ENCODE measurements at regions not wholly inside any gene's neighbourhood (a gene's known extent, or its start where the extent isn't known, plus 50 kb on each side); places are given as distances from the start of the nearest gene placed in this dataset.
"Not testable (repeated sequence)": the region's sequence is repeated elsewhere in the genome, so short reads cannot be mapped to it uniquely, and the experiment has no call there.

GRCh38 chr9:129414377-129414992, 206.4 kb downstream of the C9orf50 start:
- intact Hi-C loops (cut with micrococcal nuclease), result loop anchor here (5.0 kb wide), 2 partner anchors 68 to 473 kb away; no protein-coding TSS in a partner anchor
- H3K27ac Mint-ChIP-seq, result peak overlapping the region; percentile 90
- H3K4me3 Mint-ChIP-seq, result peak overlapping the region; percentile 73
- ChIA-PET CTCF (interaction anchor here (1.7 kb wide), 1 partner anchor 272 kb away, joined by 4 read pairs; no protein-coding TSS in a partner anchor), POLR2A (interaction anchor here (1.0 kb wide), 1 partner anchor 46 kb away, joined by 4 read pairs; no protein-coding TSS in a partner anchor)
- H3K4me1 Mint-ChIP-seq (ENCODE audit: low read depth), result peaks cover 14% of the 10 kb centered on the region
- peaks cover 10% of the 10 kb centered on the region for H3K9me3 Mint-ChIP-seq
- DNase-seq, result peak; percentile 39
- peaks cover 5% of the 10 kb centered on the region for H3K36me3 Mint-ChIP-seq
- H3K27me3 Mint-ChIP-seq, result no peaks in the 10 kb centered on the region

- peaks cover 10% of the 10 kb centered on the region for H3K9me3 Mint-ChIP-seq
Observed at GRCh38 chr9:129413537-129414376, 207.1 kb downstream of the C9orf50 start.

DNA sequence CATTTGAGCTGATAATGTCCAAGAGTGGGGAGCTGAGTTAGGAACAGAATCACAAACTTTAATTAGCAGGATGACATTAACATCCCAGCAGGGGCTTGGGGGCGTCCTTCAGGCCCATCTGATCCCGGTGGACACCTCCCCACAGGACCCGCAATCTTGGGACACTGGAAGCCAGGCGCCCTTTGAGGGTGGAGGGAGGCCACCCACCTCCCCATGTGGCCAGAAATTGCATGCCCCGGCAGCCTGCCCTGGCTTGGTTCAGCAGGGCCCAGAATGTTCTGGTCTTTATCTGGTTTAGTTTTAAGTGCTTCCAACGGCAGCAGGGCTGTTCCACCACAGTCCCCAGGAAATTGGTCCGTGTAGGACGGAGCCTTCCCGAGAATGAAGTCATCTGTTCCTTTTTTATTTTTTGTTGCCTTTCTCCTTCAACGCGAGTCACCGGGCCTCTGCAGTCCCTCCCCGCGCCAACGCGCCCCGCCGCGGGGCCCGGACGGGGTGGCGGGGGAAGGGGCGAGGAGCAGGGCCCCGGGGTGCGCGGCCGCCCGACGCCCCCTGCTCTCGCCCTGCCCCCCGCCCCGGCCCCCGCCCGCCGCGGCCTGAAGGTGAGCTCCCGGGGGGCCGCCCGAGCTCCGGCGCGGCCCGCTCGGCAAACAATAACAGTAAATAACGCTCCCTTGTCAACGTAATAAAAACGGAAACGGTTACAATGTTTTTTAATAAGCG, 207.9 kb downstream of the C9orf50 start:
- peaks cover 5% of the 10 kb centered on the region for H3K36me3 Mint-ChIP-seq
- ChIA-PET CTCF (no interaction called here), POLR2A (interaction anchor here (1.2 kb wide), 1 partner anchor 47 kb away, joined by 4 read pairs; no protein-coding TSS in a partner anchor)
- peaks cover 10% of the 10 kb centered on the region for H3K9me3 Mint-ChIP-seq
- H3K4me1 Mint-ChIP-seq (ENCODE audit: low read depth), result peaks cover 14% of the 10 kb centered on the region
- intact Hi-C loops (cut with micrococcal nuclease), result loop anchor here (2.0 to 5.0 kb wide), 3 partner anchors 48 to 474 kb away; no protein-coding TSS in a partner anchor
- peak; percentile 64 for DNase-seq
- peak overlapping the region; percentile 72 for H3K4me3 Mint-ChIP-seq
- H3K27ac Mint-ChIP-seq, result peak overlapping the region; percentile 98
- H3K27me3 Mint-ChIP-seq, result no peaks in the 10 kb centered on the region

More at GRCh38 chr9:129413537-129414376, 207.1 kb downstream of the C9orf50 start:
- H3K27me3 Mint-ChIP-seq, result no peaks in the 10 kb centered on the region
- peak; percentile 98 for DNase-seq
- peak overlapping the region; percentile 98 for H3K27ac Mint-ChIP-seq
- H3K4me1 Mint-ChIP-seq (ENCODE audit: low read depth), result peaks cover 14% of the 10 kb centered on the region
- H3K4me3 Mint-ChIP-seq, result peak overlapping the region; percentile 73
- intact Hi-C loops (cut with micrococcal nuclease), result loop anchor here (2.0 to 5.0 kb wide), 3 partner anchors 47 to 474 kb away; no protein-coding TSS in a partner anchor
- H3K36me3 Mint-ChIP-seq, result peaks cover 5% of the 10 kb centered on the region
- POLR2A ChIA-PET, result interaction anchor here (1.0 to 1.2 kb wide), 2 partner anchors 46 kb away, joined by 4 read pairs; no protein-coding TSS in a partner anchor
- CTCF ChIA-PET, result interaction anchor here (1.7 kb wide), 1 partner anchor 271 kb away, joined by 4 read pairs; no protein-coding TSS in a partner anchor

- POLR2A ChIA-PET, result interaction anchor here (1.2 kb wide), 1 partner anchor 48 kb away, joined by 4 read pairs; no protein-coding TSS in a partner anchor
- intact Hi-C loops (cut with micrococcal nuclease), result loop anchor here (2.0 to 5.0 kb wide), 3 partner anchors 49 to 475 kb away; no protein-coding TSS in a partner anchor
- H3K36me3 Mint-ChIP-seq, DNase-seq, H3K9me3 Mint-ChIP-seq, H3K27me3 Mint-ChIP-seq, CTCF ChIA-PET: not testable (repeated sequence)
- H3K4me1 Mint-ChIP-seq (ENCODE audit: low read depth), result peaks cover 14% of the 10 kb centered on the region
- peak overlapping the region; percentile 98 for H3K27ac Mint-ChIP-seq
- H3K4me3 Mint-ChIP-seq, result peak overlapping the region; percentile 72
Observed at GRCh38 chr9:129412176-129412813, 208.6 kb downstream of the C9orf50 start.

DNA sequence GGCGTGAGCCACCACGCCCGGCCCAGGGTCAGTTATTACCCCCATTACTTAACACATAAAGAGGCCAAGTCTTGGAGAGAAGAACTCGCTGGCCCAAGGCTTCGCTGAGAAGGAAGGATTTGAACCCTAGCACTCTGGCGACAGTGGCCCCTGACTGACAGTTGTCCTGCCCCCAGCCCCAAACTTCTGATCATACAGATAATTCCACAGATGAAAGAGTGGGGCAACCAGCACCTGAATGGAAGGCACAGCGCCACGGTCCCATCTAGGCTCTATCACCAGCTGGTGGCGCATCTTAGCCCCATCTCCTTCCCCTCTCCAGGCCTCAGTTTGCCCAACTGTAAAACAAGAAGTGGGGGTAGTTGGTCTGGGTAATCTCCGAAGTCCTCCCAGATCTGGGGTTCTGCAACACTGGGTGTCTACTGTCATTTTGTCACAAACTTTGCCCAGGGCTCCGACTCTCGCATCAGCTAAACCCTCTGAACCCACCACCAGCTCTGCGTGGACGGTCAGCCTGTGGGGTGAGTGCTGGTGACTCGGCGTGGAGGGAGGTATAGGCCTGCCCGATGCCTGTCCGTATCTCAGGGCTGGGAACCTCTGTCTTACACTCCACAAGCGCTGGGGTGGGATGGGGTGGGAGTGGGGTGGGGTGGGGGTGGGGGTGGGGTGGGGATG, 209.3 kb downstream of the C9orf50 start:
- no peak for DNase-seq
- Mint-ChIP-seq H3K4me3 (no peak overlapping the region), H3K27me3 (no peaks in the 10 kb centered on the region), H3K36me3 (peaks cover 5% of the 10 kb centered on the region), H3K27ac (no peak overlapping the region), H3K9me3 (peaks cover 10% of the 10 kb centered on the region), H3K4me1 (ENCODE audit: low read depth) (peaks cover 14% of the 10 kb centered on the region)
- ChIA-PET POLR2A (no interaction called here), CTCF (no interaction called here)
- intact Hi-C loops (cut with micrococcal nuclease), result loop anchor here (2.0 to 5.0 kb wide), 3 partner anchors 49 to 476 kb away; no protein-coding TSS in a partner anchor

GRCh38 chr9:129410226-129410625, 210.7 kb downstream of the C9orf50 start:
- H3K36me3 Mint-ChIP-seq, result peaks cover 5% of the 10 kb centered on the region
- H3K4me3 Mint-ChIP-seq, result no peak overlapping the region
- DNase-seq, result no peak
- H3K27me3 Mint-ChIP-seq, result peaks cover 2% of the 10 kb centered on the region
- H3K9me3 Mint-ChIP-seq, result peaks cover 10% of the 10 kb centered on the region
- intact Hi-C loops (cut with micrococcal nuclease), result loop anchor here (5.0 kb wide), 2 partner anchors 72 to 477 kb away; no protein-coding TSS in a partner anchor
- H3K4me1 Mint-ChIP-seq (ENCODE audit: low read depth), result peaks cover 14% of the 10 kb centered on the region
- ChIA-PET POLR2A (no interaction called here), CTCF (no interaction called here)
- peak overlapping the region; percentile 6 for H3K27ac Mint-ChIP-seq

DNA sequence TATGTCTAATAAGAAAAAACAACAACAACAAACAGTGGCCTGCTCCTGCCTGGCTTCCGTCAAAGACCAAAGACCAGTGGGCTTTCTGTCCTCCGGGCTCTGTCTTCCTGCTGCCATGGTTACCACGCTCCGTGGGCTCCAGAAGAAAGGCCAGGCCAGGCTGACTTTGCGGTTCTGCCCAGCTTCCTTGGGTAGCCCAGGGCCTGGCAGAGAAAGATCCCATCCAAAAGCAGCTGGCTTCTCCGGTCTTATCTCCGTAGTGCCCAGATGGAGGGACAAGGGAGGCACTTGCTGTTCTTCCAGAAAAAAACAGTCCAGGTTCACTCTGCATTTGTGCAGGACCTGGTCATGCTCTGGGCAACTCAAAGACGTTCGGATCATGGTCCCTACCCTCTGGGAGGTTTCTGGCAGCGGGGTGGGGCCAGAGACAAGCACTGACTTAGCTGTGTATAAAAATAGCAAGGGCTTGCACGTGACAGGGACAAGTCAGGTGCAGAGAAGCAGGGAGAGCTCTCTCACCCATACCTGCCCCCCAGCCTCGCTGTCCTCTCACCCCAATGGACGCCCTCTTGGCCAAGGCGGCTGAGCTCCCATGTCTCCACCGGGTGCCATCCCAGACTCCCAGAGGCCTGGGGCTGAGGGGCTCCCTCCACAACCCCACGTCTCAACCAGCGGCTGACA, 212.2 kb downstream of the C9orf50 start:
- intact Hi-C loops (cut with micrococcal nuclease), result no loop called here
- peaks cover 5% of the 10 kb centered on the region for H3K36me3 Mint-ChIP-seq
- peaks cover 9% of the 10 kb centered on the region for H3K4me1 Mint-ChIP-seq (ENCODE audit: low read depth)
- peaks cover 10% of the 10 kb centered on the region for H3K9me3 Mint-ChIP-seq
- H3K27ac Mint-ChIP-seq, result no peak overlapping the region
- H3K4me3 Mint-ChIP-seq, result no peak overlapping the region
- DNase-seq, result no peak
- peaks cover 2% of the 10 kb centered on the region for H3K27me3 Mint-ChIP-seq
- ChIA-PET POLR2A (no interaction called here), CTCF (interaction anchor here (1.5 kb wide), 1 partner anchor 266 kb away, joined by 4 read pairs; no protein-coding TSS in a partner anchor)

DNA sequence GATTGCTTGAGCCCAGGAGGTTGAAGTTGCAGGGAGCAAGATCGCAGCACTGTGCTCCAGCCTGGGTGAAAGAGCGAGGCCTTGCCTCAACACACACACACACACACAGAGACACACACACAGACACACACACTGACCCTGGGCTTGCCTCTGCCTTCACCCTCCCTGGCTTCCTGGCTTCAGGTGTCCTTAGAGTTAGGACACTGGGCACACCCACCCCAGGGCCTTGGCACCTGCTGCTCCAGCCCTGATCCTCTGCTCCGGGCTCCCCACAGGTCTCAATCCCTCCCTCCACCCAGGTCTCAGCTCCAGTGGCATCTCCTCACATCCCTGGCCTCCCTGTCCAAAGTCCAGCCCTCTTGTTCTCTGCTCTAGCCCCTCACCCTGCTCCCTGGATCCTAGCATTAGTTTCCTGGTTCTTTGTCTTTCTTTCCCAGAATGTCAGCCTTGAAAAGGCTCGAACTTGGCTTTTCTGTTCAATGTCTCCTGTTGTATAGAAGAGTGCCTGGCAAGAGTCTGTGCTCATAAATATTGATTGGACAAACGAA, 212.9 kb downstream of the C9orf50 start:
- CTCF ChIA-PET, result interaction anchor here (1.5 kb wide), 1 partner anchor 265 kb away, joined by 4 read pairs; no protein-coding TSS in a partner anchor
- no peak for DNase-seq
- Mint-ChIP-seq H3K27me3 (peaks cover 2% of the 10 kb centered on the region), H3K27ac (no peak overlapping the region), H3K9me3 (peaks cover 10% of the 10 kb centered on the region), H3K4me3 (no peak overlapping the region), H3K4me1 (ENCODE audit: low read depth) (peaks cover 9% of the 10 kb centered on the region), H3K36me3 (peaks cover 5% of the 10 kb centered on the region)
- POLR2A ChIA-PET, result no interaction called here
- intact Hi-C loops (cut with micrococcal nuclease), result no loop called here

GRCh38 chr9:129406278-129407225, 214.3 kb downstream of the C9orf50 start:
- Mint-ChIP-seq H3K9me3 (peaks cover 10% of the 10 kb centered on the region), H3K4me1 (ENCODE audit: low read depth) (peaks cover 2% of the 10 kb centered on the region), H3K27me3 (peaks cover 2% of the 10 kb centered on the region), H3K36me3 (peaks cover 5% of the 10 kb centered on the region), H3K4me3 (no peak overlapping the region), H3K27ac (no peak overlapping the region)
- intact Hi-C loops (cut with micrococcal nuclease), result no loop called here
- ChIA-PET POLR2A (no interaction called here), CTCF (interaction anchor here (1.2 kb wide), 1 partner anchor 218 kb away, joined by 3 read pairs; no protein-coding TSS in a partner anchor)
- no peak for DNase-seq
